ENCODE measurements at regions not wholly inside any gene's neighbourhood (a gene's known extent, or its start where the extent isn't known, plus 50 kb on each side); places are given as distances from the start of the nearest gene placed in this dataset.

- ATAC-seq (no peak), DNase-seq (no peak)
- intact Hi-C loops (cut with DNase I), result loop anchor here in 1 of 2 donors (5.0 kb wide), 1 partner anchor 187 kb away; the partner anchor contains the start of gene PANK2
Measured at GRCh38 chr20:4073852-4074741, 58.7 kb upstream of the RNF24 start.

GRCh38 chr20:4071178-4071693, 55.9 kb upstream of the RNF24 start:
- DNase-seq (no peak), ATAC-seq (peak in 1 of 2 donors; percentile 41)
- intact Hi-C loops (cut with DNase I), result loop anchor here in 1 of 2 donors (5.0 kb wide), 1 partner anchor 184 kb away; the partner anchor contains the start of gene PANK2

- intact Hi-C loops (cut with DNase I), result loop anchor here in 1 of 2 donors (5.0 kb wide), 1 partner anchor 183 kb away; the partner anchor contains the start of gene PANK2
- DNase-seq, result no peak
- ATAC-seq, result no peak
Measured at GRCh38 chr20:4070323-4071177, 55.2 kb upstream of the RNF24 start.

- DNase-seq (no peak), ATAC-seq (no peak)
- intact Hi-C loops (cut with DNase I), result loop anchor here (5.0 to 10.0 kb wide), 2 partner anchors 55 to 182 kb away; partner anchors contain the start of genes PANK2 (in 1 of the 2) and RNF24 (in 1 of the 2)
Measured at GRCh38 chr20:4069751-4070150, 54.4 kb upstream of the RNF24 start.

GRCh38 chr20:4068708-4069107, 53.4 kb upstream of the RNF24 start:
- no peak for ATAC-seq
- intact Hi-C loops (cut with DNase I), result loop anchor here in 1 of 2 donors (10.0 kb wide), 1 partner anchor 54 kb away; the partner anchor contains the start of gene RNF24
- DNase-seq, result no peak

- ATAC-seq, result peak in 1 of 2 donors; percentile 36
- intact Hi-C loops (cut with DNase I), result loop anchor here in 1 of 2 donors (10.0 kb wide), 1 partner anchor 53 kb away; the partner anchor contains the start of gene RNF24
Measured at GRCh38 chr20:4067600-4068261, 52.4 kb upstream of the RNF24 start.

GRCh38 chr20:4066551-4066950, 51.2 kb upstream of the RNF24 start:
- no peak for ATAC-seq
- no peak for DNase-seq
- intact Hi-C loops (cut with DNase I), result loop anchor here in 1 of 2 donors (10.0 kb wide), 1 partner anchor 52 kb away; the partner anchor contains the start of gene RNF24

More at GRCh38 chr20:4067600-4068261, 52.4 kb upstream of the RNF24 start:
- no peak for DNase-seq

- ATAC-seq (peak in 1 of 2 donors; percentile 38), DNase-seq (no peak)
- intact Hi-C loops (cut with DNase I), result loop anchor here in 1 of 2 donors (10.0 kb wide), 1 partner anchor 51 kb away; the partner anchor contains the start of gene RNF24
Measured at GRCh38 chr20:4065391-4065844, 50.1 kb upstream of the RNF24 start.

Measured in left cardiac atrium (tissue), 4 donors.